Activated naive CD4-positive, alpha-beta T cell treated with anti-CD3 and anti-CD28 coated beads, Interleukin-2, amount 50 U/mL, for 72 hours (primary cell): ENCODE measurements at regions not wholly inside any gene's neighbourhood (a gene's known extent, or its start where the extent isn't known, plus 50 kb on each side); places are given as distances from the start of the nearest gene placed in this dataset.

Source experiments
- ATAC-seq, 2 donors: fragments of 150-1000 bp; cut with Tn5 transposase; 2 replicates each; pipeline ENCODE4 v1.10.0; 2021; ENCODE audit warnings: mild to moderate bottlenecking in 2 of 2, moderate library complexity in 2 of 2
- DNase-seq, 2 donors: peaks; one replicate each; pipeline ENCODE4 v3.0.0; 2021 to 2022; ENCODE audit warnings: low spot score in 2 of 2
- H3K27ac Mint-ChIP-seq, 2 donors: one replicate each; pipeline ENCODE4 v1.8.0; 2022; ENCODE audit warnings: mild to moderate bottlenecking in 2 of 2, mixed read lengths in 2 of 2
- H3K36me3 Mint-ChIP-seq, 2 donors: one replicate each; pipeline ENCODE4 v1.8.0; 2022; ENCODE audit warnings: mixed read lengths in 2 of 2
- H3K9me3 Mint-ChIP-seq, 2 donors: one replicate each; pipeline ENCODE4 v1.8.0; 2022; ENCODE audit warnings: mixed read lengths in 2 of 2

- no peak for ATAC-seq
Measured at GRCh38 chr1:185453496-185454192, 136.6 kb upstream of the IVNS1ABP start.

GRCh38 chr1:185450917-185451316 lies 133.9 kb upstream of the IVNS1ABP start:
- no peak overlapping the region for H3K27ac Mint-ChIP-seq
- ATAC-seq (no peak), DNase-seq (no peak)
- H3K36me3 Mint-ChIP-seq = no peaks in the 10 kb centered on the region
- H3K9me3 Mint-ChIP-seq = peaks cover 0 to 17% of the 10 kb centered on the region in 2 donors

More at GRCh38 chr1:185453496-185454192, 136.6 kb upstream of the IVNS1ABP start:
- no peak for DNase-seq
- Mint-ChIP-seq H3K27ac (no peak overlapping the region), H3K36me3 (no peaks in the 10 kb centered on the region), H3K9me3 (peaks cover 5 to 17% of the 10 kb centered on the region in 2 donors)

DNA sequence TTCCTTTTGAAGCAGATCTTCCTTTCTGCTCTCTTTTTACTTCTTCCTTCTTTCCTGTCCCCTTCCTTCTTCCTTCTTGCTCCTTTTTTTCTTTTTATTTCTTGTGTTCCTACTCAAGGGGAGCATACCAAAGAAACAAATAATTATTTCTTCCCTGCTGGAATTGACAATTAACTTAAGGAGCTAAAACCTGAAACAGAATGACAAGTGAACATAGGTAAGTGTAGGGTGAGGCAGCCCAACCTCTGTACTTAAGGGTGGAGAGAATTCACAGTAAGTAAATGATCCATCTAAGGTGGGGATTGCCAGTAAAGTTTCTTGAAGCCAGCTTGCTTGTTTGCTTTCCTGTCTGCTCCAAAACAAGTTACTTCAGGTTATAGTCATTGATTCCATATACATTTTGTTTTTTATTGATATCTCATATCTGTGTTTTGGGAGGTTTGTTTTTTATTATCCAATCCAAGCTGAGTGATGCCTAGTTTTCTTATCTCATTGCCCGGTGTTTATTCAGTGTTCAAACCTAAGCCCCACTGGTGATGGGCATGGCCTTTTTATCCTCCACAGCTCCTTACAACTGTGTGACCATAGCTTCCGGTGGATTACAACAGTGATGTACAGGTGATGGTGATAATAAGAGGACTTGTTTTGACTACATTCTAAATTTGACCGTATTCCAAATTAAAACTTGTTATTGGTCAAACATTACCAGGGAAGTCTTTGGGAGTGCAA lies 133.2 kb upstream of the IVNS1ABP start:
- no peak overlapping the region for H3K27ac Mint-ChIP-seq
- H3K36me3 Mint-ChIP-seq = no peaks in the 10 kb centered on the region
- no peak for DNase-seq
- ATAC-seq = no peak
- peaks cover 0 to 17% of the 10 kb centered on the region in 2 donors for H3K9me3 Mint-ChIP-seq

DNA sequence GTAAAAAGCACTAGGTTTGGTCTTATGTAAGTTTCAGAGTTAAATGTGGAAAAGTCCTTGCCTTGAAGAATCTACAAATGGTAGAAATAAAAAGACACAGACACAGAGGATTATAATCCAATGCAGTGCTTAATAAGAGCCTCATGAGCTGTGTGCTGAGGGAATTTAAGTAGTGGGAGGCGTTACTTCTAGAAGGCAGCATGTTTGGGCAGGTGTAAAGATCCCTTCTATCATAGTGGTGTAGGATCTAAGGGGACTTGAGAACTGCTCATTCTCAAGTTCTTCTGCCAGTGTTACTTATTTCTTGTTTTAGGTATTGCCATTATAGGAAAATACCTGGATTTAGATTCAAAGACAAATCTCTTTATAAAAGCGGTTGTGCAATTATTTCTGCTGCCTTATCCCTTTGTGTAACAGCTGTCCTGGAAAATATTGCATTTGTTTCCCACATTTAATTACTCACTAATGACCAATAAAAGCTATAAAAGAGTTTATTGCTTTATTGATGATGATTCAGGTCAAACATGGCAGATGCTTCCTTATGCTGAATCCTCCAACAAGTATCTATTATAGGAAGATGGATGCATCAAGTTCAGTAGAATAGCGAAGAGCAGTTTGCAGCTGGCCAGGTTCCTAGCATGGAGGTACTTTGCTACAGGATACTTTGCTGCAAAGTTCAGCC lies 132.5 kb upstream of the IVNS1ABP start:
- no peak overlapping the region for H3K27ac Mint-ChIP-seq
- H3K36me3 Mint-ChIP-seq = no peaks in the 10 kb centered on the region
- ATAC-seq (no peak), DNase-seq (no peak)
- H3K9me3 Mint-ChIP-seq = peaks cover 0 to 17% of the 10 kb centered on the region in 2 donors

- H3K27ac Mint-ChIP-seq = no peak overlapping the region
- H3K36me3 Mint-ChIP-seq = no peaks in the 10 kb centered on the region
- peaks cover 0 to 17% of the 10 kb centered on the region in 2 donors for H3K9me3 Mint-ChIP-seq
- DNase-seq (no peak), ATAC-seq (no peak)
Measured at GRCh38 chr1:185448591-185449186, 131.6 kb upstream of the IVNS1ABP start.

GRCh38 chr1:185446131-185446530 lies 129.1 kb upstream of the IVNS1ABP start:
- Mint-ChIP-seq H3K9me3 (peaks cover 0 to 9% of the 10 kb centered on the region in 2 donors), H3K36me3 (no peaks in the 10 kb centered on the region), H3K27ac (no peak overlapping the region)
- ATAC-seq (no peak), DNase-seq (no peak)

DNA sequence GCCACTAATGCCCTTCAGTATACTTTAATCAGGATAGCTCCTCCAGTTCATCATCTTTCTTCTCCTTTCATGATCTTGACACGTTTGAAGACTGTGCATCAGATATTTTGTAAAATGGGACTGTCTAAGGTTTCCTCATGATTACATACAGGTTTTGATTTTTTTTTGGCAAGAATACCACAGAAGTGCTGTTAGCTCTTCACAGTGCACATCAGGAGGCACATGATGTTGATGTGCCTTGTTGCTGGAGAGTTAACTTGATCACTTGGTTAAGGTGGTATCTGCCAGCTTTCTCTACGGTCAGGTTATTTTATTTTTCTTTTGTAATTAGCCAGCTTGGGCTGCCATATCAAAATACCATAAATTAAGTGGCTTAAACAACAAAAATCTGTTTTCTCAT lies 128.6 kb upstream of the IVNS1ABP start:
- no peak overlapping the region for H3K27ac Mint-ChIP-seq
- no peak for ATAC-seq
- no peaks in the 10 kb centered on the region for H3K36me3 Mint-ChIP-seq

GRCh38 chr1:185444676-185445075 lies 127.6 kb upstream of the IVNS1ABP start:
- DNase-seq (no peak), ATAC-seq (no peak)
- peaks cover 0 to 4% of the 10 kb centered on the region in 2 donors for H3K9me3 Mint-ChIP-seq
- no peaks in the 10 kb centered on the region for H3K36me3 Mint-ChIP-seq
- no peak overlapping the region for H3K27ac Mint-ChIP-seq

More for the DNA sequence above, 128.6 kb upstream of the IVNS1ABP start:
- DNase-seq = no peak
- H3K9me3 Mint-ChIP-seq = peaks cover 0 to 9% of the 10 kb centered on the region in 2 donors

- ATAC-seq (no peak), DNase-seq (no peak)
- H3K27ac Mint-ChIP-seq = peak overlapping the region in 1 of 2 donors; percentile 77
- no peaks in the 10 kb centered on the region for H3K36me3 Mint-ChIP-seq
- H3K9me3 Mint-ChIP-seq = no peaks in the 10 kb centered on the region
Measured at GRCh38 chr1:185442050-185442449, 125.0 kb upstream of the IVNS1ABP start.

GRCh38 chr1:185441605-185442004 lies 124.6 kb upstream of the IVNS1ABP start:
- ATAC-seq = no peak
- H3K27ac Mint-ChIP-seq = no peak overlapping the region
- no peaks in the 10 kb centered on the region for H3K9me3 Mint-ChIP-seq
- H3K36me3 Mint-ChIP-seq = no peaks in the 10 kb centered on the region
- no peak for DNase-seq

- DNase-seq = no peak
- no peak for ATAC-seq
- Mint-ChIP-seq H3K36me3 (no peaks in the 10 kb centered on the region), H3K27ac (peak overlapping the region in 1 of 2 donors; percentile 95), H3K9me3 (no peaks in the 10 kb centered on the region)
Measured at GRCh38 chr1:185440877-185441276, 123.8 kb upstream of the IVNS1ABP start.

GRCh38 chr1:185439727-185440415 lies 122.8 kb upstream of the IVNS1ABP start:
- Mint-ChIP-seq H3K36me3 (no peaks in the 10 kb centered on the region), H3K9me3 (no peaks in the 10 kb centered on the region), H3K27ac (no peak overlapping the region)
- ATAC-seq = peak; percentile 87 to 91
- peak in 1 of 2 donors; percentile 38 for DNase-seq

- H3K27ac Mint-ChIP-seq = no peak overlapping the region
- no peaks in the 10 kb centered on the region for H3K36me3 Mint-ChIP-seq
- ATAC-seq = peak; percentile 2 to 51
- H3K9me3 Mint-ChIP-seq = no peaks in the 10 kb centered on the region
- no peak for DNase-seq
Measured at GRCh38 chr1:185438936-185439335, 121.9 kb upstream of the IVNS1ABP start.

DNA sequence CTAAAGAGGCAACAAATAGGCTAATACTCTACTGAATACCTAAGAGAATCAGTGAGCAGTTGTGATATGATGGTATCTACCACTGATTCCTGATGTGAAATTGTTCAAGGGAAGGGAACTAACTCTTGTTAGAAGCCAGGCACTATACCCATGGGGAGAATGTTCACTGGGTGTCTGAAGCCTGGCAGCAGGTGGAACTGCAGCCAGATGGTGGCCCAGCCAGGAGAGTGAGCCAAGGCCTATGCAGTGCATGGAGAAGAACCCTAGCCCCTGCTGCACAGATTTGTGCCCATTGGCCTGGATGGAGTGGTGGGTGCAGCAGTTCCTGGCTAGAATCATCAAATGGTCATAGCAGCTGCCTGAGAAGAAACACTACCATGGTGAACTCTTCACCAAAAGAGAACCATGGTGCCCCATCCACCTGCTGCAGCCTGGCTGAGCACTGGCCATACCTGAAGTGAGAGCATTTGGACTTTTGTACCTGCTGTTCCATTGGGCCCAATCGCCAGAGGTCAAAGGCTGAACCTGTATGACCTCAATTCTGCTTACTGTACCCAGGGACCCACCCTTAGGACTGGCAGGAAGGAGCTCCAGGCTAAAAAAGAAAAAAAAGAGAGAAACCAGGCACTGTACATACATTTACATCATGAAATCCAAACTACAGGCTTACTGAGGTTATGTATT lies 118.8 kb upstream of the IVNS1ABP start:
- no peak overlapping the region for H3K27ac Mint-ChIP-seq
- H3K9me3 Mint-ChIP-seq = no peaks in the 10 kb centered on the region
- ATAC-seq = no peak
- no peak for DNase-seq
- peaks cover 0 to 11% of the 10 kb centered on the region in 2 donors for H3K36me3 Mint-ChIP-seq

- ATAC-seq (no peak), DNase-seq (no peak)
- Mint-ChIP-seq H3K36me3 (peaks cover 0 to 11% of the 10 kb centered on the region in 2 donors), H3K9me3 (peaks cover 0 to 2% of the 10 kb centered on the region in 2 donors), H3K27ac (no peak overlapping the region)
Measured at GRCh38 chr1:185434721-185435120, 117.7 kb upstream of the IVNS1ABP start.

GRCh38 chr1:185433667-185434066 lies 116.6 kb upstream of the IVNS1ABP start:
- DNase-seq (no peak), ATAC-seq (no peak)
- peaks cover 0 to 4% of the 10 kb centered on the region in 2 donors for H3K9me3 Mint-ChIP-seq
- peaks cover 0 to 11% of the 10 kb centered on the region in 2 donors for H3K36me3 Mint-ChIP-seq
- no peak overlapping the region for H3K27ac Mint-ChIP-seq
